ENCODE measurements at regions not wholly inside any gene's neighbourhood (a gene's known extent, or its start where the extent isn't known, plus 50 kb on each side); places are given as distances from the start of the nearest gene placed in this dataset.

DNA sequence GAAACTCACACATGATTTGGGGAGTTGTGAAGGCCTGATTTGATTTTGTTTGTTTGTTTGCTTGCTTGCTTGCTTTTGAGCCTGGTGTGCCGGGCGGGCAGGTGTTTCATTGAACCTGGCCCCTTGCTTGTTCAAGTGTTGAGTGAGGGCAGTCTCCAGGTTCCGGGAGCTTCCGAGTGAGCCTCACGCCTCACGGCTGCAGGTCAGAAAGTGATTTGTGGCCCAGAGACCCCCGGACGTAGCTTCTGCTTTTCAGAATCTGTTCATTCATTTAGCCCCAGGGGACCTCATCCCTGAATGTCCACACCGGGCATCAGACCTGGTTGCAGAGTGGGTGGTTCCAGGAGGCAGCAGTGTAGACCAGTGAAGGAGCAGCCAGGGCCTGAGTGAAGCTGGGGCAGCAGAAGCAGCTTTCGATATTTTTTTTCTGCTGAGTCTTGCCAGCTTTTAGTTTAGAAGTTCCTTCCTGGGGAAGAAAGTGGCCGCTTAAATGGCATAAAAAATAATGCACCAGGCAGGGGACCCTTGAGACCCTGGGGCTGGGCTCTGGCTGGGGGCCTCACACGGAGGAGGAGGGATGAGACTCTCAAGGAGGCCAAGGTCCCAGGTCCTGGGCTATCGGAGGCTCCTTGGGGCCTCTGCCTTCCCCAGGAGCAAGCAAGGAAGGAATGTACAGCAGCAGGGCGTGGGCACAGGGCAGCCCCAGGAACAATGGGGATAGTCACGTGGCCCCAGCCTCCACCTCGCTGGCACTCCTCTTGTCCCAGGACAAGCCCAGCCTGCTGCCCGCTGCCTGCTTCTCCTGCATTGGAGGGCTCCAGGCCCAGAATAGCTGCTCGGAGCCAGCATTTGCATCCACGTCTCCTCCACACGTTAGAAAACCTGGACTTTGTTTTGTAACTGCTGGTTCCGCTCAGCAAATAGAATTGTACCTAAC lies 89.2 kb upstream of the BHLHE23 start:
- H3K4me3 Mint-ChIP-seq, result no peak overlapping the region
- H3K36me3 Mint-ChIP-seq (ENCODE audit: low read depth), result no peaks in the 10 kb centered on the region
- no peaks in the 10 kb centered on the region for H3K9me3 Mint-ChIP-seq
- ATAC-seq (ENCODE audit: low read depth), result no peak
- intact Hi-C loops (cut with micrococcal nuclease), result no loop called here
- no peaks in the 10 kb centered on the region for H3K4me1 Mint-ChIP-seq
- TF ChIP-seq, protein P1, sequence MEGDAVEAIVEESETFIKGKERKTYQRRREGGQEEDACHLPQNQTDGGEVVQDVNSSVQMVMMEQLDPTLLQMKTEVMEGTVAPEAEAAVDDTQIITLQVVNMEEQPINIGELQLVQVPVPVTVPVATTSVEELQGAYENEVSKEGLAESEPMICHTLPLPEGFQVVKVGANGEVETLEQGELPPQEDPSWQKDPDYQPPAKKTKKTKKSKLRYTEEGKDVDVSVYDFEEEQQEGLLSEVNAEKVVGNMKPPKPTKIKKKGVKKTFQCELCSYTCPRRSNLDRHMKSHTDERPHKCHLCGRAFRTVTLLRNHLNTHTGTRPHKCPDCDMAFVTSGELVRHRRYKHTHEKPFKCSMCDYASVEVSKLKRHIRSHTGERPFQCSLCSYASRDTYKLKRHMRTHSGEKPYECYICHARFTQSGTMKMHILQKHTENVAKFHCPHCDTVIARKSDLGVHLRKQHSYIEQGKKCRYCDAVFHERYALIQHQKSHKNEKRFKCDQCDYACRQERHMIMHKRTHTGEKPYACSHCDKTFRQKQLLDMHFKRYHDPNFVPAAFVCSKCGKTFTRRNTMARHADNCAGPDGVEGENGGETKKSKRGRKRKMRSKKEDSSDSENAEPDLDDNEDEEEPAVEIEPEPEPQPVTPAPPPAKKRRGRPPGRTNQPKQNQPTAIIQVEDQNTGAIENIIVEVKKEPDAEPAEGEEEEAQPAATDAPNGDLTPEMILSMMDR (IDR thresholded peaks at IDR 0.05), result no peak
- H3K27me3 Mint-ChIP-seq, result peaks cover 5% of the 10 kb centered on the region
- POLR2A ChIA-PET, result no interaction called here
- no peak for DNase-seq
- no peak overlapping the region for H3K27ac Mint-ChIP-seq
- CTCF ChIA-PET, result no interaction called here

DNA sequence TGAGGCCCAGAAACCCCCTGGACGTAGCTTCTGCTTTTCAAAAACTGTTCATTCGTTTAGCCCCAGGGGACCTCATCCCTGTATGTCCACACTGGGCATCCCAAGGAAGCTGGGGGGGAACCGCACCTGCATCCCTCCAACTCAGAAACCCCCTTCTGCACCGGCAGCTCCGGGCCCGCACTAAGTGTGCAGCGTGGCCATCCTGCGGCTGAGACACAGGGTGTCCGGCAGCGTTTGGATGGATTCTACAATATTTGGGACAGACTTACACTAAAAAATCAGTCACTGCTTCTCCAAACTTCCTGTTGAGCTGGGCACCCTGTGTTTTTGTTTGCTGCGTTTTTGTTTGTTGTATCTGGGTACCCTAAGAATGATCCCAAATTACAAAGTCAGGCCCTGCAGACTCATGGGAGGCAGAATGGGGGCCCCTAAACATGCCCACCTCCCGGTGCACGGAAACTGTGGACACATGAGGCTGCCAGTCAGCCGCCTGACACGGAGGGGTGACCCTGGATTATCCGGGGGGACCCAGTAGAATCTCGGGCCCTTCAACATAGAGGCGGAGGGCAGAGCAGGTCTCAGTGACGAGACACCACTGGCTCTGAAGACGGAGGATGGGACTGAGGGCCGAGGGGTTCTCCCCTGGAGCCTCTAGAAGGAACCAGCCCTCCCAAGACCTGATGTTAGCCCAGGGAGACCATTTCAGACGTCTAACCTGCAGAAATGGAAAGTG lies 88.2 kb upstream of the BHLHE23 start:
- ATAC-seq (ENCODE audit: low read depth) (no peak), DNase-seq (no peak)
- Mint-ChIP-seq H3K4me1 (no peaks in the 10 kb centered on the region), H3K36me3 (ENCODE audit: low read depth) (no peaks in the 10 kb centered on the region), H3K27ac (no peak overlapping the region), H3K9me3 (no peaks in the 10 kb centered on the region), H3K4me3 (no peak overlapping the region), H3K27me3 (peaks cover 5% of the 10 kb centered on the region)
- TF ChIP-seq, protein P1 (IDR thresholded peaks at IDR 0.05), result no peak
- ChIA-PET CTCF (no interaction called here), POLR2A (no interaction called here)
- intact Hi-C loops (cut with micrococcal nuclease), result no loop called here

DNA sequence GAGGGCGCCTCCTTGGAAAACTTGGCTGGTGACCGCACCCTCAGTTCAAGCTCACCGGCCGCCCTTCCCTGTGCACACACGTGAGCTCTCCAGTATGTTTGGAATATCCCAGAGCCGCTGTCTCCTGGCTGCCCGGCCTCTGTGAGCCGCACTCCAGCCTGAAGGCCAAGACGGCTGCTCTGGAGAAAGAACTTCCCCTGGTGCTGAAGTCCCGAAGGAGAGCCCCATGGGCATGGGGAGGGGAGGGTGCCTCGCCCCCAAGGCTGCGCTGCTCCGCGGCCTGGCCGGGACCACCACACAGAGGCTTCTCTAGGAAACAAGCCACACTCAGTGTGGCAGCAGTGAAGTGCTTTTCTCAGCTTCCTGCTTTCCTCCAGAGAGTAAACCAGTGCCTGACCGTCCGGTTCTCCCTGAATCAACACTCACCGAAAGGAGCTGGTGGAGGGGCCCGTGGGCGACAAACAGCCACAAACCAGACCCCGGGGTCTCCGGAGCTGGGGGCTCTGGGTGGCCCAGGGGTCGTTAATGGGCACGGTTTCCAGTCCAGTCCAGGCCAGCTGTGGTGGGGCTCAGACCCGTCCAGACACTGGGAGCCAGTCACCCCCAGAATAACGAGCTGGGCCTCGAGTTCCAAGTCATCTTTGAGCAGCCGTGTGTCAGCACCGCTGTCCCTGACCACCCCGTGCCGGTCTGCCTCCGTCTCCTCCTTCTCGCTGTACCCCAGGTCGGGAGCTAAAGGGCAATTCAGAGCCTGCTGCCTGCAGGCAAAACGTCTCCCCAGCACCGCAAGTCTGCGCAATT lies 87.4 kb upstream of the BHLHE23 start:
- TF ChIP-seq, protein P1 (IDR thresholded peaks at IDR 0.05), result no peak
- ChIA-PET CTCF (no interaction called here), POLR2A (no interaction called here)
- Mint-ChIP-seq H3K9me3 (no peaks in the 10 kb centered on the region), H3K36me3 (ENCODE audit: low read depth) (no peaks in the 10 kb centered on the region), H3K4me1 (no peaks in the 10 kb centered on the region), H3K4me3 (no peak overlapping the region), H3K27me3 (peaks cover 5% of the 10 kb centered on the region), H3K27ac (no peak overlapping the region)
- intact Hi-C loops (cut with micrococcal nuclease), result no loop called here
- no peak for ATAC-seq (ENCODE audit: low read depth)
- no peak for DNase-seq

DNA sequence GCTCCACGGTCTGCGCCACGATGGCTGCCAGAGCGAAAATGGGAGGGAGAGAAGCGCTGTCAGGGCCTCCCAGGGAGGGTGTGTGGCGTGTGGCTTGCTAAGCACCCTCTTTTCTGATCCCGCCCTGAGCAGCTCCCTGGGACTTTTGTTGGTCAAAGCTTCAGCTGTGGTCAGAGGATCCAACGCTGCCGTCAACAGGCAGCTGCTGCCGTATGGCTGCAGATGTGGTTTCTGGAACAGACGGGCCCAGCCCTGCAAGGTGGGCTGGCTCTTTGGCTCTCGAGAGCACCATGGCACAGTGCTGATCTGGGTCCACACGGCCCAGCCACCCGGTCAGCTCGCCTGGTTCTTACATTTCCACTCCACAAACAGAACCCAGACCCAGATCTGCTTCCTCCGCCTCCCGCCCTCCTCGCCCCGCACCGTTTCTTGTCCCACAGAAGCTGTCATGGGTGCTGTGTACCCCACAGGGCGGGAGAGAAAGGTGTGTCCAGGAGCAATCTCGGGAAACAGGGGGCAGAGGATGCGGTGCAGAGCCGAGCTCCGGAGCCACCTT lies 86.0 kb upstream of the BHLHE23 start:
- H3K27me3 Mint-ChIP-seq, result peaks cover 5% of the 10 kb centered on the region
- no peak for DNase-seq
- intact Hi-C loops (cut with micrococcal nuclease), result no loop called here
- ChIA-PET POLR2A (no interaction called here), CTCF (no interaction called here)
- H3K27ac Mint-ChIP-seq, result no peak overlapping the region
- H3K9me3 Mint-ChIP-seq, result no peaks in the 10 kb centered on the region
- H3K4me3 Mint-ChIP-seq, result no peak overlapping the region
- H3K4me1 Mint-ChIP-seq, result no peaks in the 10 kb centered on the region
- ATAC-seq (ENCODE audit: low read depth), result no peak
- H3K36me3 Mint-ChIP-seq (ENCODE audit: low read depth), result no peaks in the 10 kb centered on the region
- TF ChIP-seq, protein P1 (IDR thresholded peaks at IDR 0.05), result no peak
